Spleen (tissue), 7 donors: ENCODE measurements at regions not wholly inside any gene's neighbourhood (a gene's known extent, or its start where the extent isn't known, plus 50 kb on each side); places are given as distances from the start of the nearest gene placed in this dataset.

Experiments used
- POLR2A ChIP-seq, 3 donors: fragments of 450-650 bp; IDR thresholded peaks; one replicate each; pipeline ENCODE4 v1.5.1; 2017; ENCODE audit warnings: antibody characterized with exemption in 3 of 3, mild to moderate bottlenecking in 1 of 3
- POLR2AphosphoS5 ChIP-seq, 3 donors: sonication (generic); formaldehyde crosslinking; IDR thresholded peaks; one replicate each; pipeline ENCODE4 v1.5.1; 2017; ENCODE audit warnings: antibody characterized with exemption in 3 of 3
- TF ChIP-seq, protein P1 (sequence below), 11 experiments: fragments of 200-600 bp in 7 of 11; fragments of 450-650 bp in 4 of 11; sonication (generic) in 4 of 11; IDR thresholded peaks in 8 of 11; conservative IDR thresholded peaks in 3 of 11; 1 replicate in 7 of 11; 2 replicates in 4 of 11; pipeline versions ENCODE4 v1.4.0 to v1.8.0; 2016 to 2021; ENCODE audit warnings: antibody characterized with exemption in 11 of 11, inconsistent platforms in 4 of 11, mild to moderate bottlenecking in 1 of 11
- donor health status: DM: no; HTN: no; CAD: no; lungs with moderate emphysema.
- donor health status: DM: no; HTN: no; CAD: no.
- donor health status: DM: no; HTN: no; CAD: no.

DNA sequence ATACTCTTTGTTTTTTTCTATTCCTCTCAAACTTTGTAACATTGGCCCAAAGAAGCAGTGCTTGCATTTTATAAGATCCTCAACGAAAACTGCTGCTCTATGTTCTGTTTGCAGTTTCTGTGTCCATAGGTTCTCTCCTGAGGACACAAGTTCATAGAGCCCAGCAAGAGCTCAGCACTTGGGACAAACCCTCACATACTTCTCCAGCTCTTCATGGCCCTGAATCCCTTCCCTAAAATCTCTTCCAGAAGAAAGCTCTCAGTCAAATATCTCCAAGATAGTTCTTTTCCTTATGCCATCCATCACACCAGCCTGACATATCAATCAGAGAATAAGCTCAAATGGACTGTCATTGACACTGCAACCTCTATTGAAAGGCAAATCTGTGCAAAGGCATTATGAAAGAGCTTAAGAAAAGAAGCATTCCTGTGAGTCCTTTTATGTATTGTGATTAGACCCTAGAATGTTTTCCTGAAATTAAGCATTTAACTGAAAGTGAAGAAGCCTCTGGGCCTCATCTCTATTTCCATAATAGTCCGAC is 405.5 kb downstream of the ANKRD7 start:
- no peak for TF ChIP-seq POLR2AphosphoS5 (IDR thresholded peaks at IDR 0.05)
- TF ChIP-seq, protein P1, sequence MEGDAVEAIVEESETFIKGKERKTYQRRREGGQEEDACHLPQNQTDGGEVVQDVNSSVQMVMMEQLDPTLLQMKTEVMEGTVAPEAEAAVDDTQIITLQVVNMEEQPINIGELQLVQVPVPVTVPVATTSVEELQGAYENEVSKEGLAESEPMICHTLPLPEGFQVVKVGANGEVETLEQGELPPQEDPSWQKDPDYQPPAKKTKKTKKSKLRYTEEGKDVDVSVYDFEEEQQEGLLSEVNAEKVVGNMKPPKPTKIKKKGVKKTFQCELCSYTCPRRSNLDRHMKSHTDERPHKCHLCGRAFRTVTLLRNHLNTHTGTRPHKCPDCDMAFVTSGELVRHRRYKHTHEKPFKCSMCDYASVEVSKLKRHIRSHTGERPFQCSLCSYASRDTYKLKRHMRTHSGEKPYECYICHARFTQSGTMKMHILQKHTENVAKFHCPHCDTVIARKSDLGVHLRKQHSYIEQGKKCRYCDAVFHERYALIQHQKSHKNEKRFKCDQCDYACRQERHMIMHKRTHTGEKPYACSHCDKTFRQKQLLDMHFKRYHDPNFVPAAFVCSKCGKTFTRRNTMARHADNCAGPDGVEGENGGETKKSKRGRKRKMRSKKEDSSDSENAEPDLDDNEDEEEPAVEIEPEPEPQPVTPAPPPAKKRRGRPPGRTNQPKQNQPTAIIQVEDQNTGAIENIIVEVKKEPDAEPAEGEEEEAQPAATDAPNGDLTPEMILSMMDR (IDR thresholded peaks at IDR 0.05 in 8 of 11, conservative IDR thresholded peaks at IDR 0.05 in 3 of 11), result no peak
- TF ChIP-seq POLR2A (IDR thresholded peaks at IDR 0.05), result no peak
